K562 (cell line): ENCODE measurements at regions not wholly inside any gene's neighbourhood (a gene's known extent, or its start where the extent isn't known, plus 50 kb on each side); places are given as distances from the start of the nearest gene placed in this dataset.

Experiments used
- ATAC-seq: fragments of 200-7000 bp; cut with Tn5 transposase; 3 replicates; pipeline ENCODE4 v1.9.1; 2020; ENCODE audit warnings: moderate library complexity
- BruUV-seq: library from RNA; stranded (reverse); fragments of 400-500 nt; replicated peaks from 2 replicates; lab custom pipeline; 2021; lab: Mats Ljungman, UMichigan
- CTCF ChIA-PET: fragments of 300-600 bp; formaldehyde crosslinking; extraction: SDS; loops from one replicate; lab custom pipeline; 2021; ENCODE audit warnings: low intra/inter-chr PET ratio; lab: Yijun Ruan, JAX
- POLR2A ChIA-PET: fragments of 300-600, 350-650 bp; sonication (Branson Sonifier 250); formaldehyde crosslinking; extraction: SDS; loops from one replicate; lab custom pipeline; 2021; ENCODE audit warnings: antibody characterized with exemption, inconsistent platforms; lab: Yijun Ruan, JAX
- DNase-seq, 4 experiments: peaks; one replicate each; pipeline versions ENCODE4 v3.0.0 to v3.0.0-alpha.2; 2011 to 2018; ENCODE audit warnings: low spot score in 3 of 4, mixed read lengths in 3 of 4; ENCODE audit errors: extremely low read depth in 1 of 4
- FAIRE-seq: peaks from 2 replicates; lab custom pipeline; 2011; peaks lifted over from hg19 to GRCh38; lab: Jason Lieb, UNC
- H2AFZ ChIP-seq: 2 replicates; pipeline ENCODE4 v1.6.0; 2011; ENCODE audit warnings: low read depth, low read length, control low read depth, inconsistent platforms
- H3K27ac ChIP-seq: fragments of 200-600 bp; 3 replicates; pipeline ENCODE4 v1.8.0; 2011; ENCODE audit warnings: low read depth, mild to moderate bottlenecking, control low read depth, inconsistent platforms, low read length, moderate library complexity, mixed read lengths; ENCODE audit errors: extremely low read depth
- H3K27me3 ChIP-seq, 2 experiments: fragments of 300-600 bp in 1 of 2; 2 replicates in 1 of 2; 3 replicates in 1 of 2; pipeline versions ENCODE4 v1.6.0 to v1.8.0; 2011; ENCODE audit warnings: inconsistent platforms in 2 of 2, low read length in 2 of 2, mild to moderate bottlenecking in 1 of 2, mixed read lengths in 1 of 2, moderate library complexity in 1 of 2; ENCODE audit not compliant: control insufficient read depth in 2 of 2, insufficient read depth in 2 of 2
- H3K36me3 ChIP-seq: fragments of 300-600 bp; 3 replicates; pipeline ENCODE4 v1.8.0; 2011; ENCODE audit warnings: mild to moderate bottlenecking, low read length, inconsistent platforms; ENCODE audit not compliant: control insufficient read depth, insufficient read depth
- H3K4me1 ChIP-seq, 2 experiments: fragments of 200-600 bp in 1 of 2; replicated peaks in 1 of 2; 2 replicates in 1 of 2; 3 replicates in 1 of 2; pipeline versions ENCODE4 v1.5.1 to v1.8.0; 2011; ENCODE audit warnings: inconsistent platforms in 2 of 2, low read length in 2 of 2, mild to moderate bottlenecking in 1 of 2, mixed read lengths in 1 of 2, moderate library complexity in 1 of 2; ENCODE audit not compliant: control insufficient read depth in 2 of 2, insufficient read depth in 2 of 2
- H3K4me2 ChIP-seq: 2 replicates; pipeline ENCODE4 v1.6.1; 2011; ENCODE audit warnings: low read length, control low read depth, inconsistent platforms, mixed read lengths; ENCODE audit not compliant: insufficient read depth
- H3K4me3 ChIP-seq: fragments of 200-600 bp; sonication (generic), shearing (Covaris generic); 2 replicates; pipeline ENCODE4 v1.5.1; 2016; ENCODE audit warnings: control low read depth, inconsistent platforms
- H3K79me2 ChIP-seq: fragments of 200-600 bp; 3 replicates; pipeline ENCODE4 v1.8.0; 2011; ENCODE audit warnings: low read length, inconsistent platforms; ENCODE audit not compliant: control insufficient read depth, insufficient read depth
- H3K9ac ChIP-seq, 2 experiments: 2 replicates each; pipeline versions ENCODE4 v1.6.0 to v1.6.1; 2011; ENCODE audit warnings: low read depth in 2 of 2, low read length in 2 of 2, control low read depth in 1 of 2, inconsistent platforms in 1 of 2, mild to moderate bottlenecking in 1 of 2, mixed read lengths in 1 of 2; ENCODE audit not compliant: insufficient read depth in 1 of 2
- H3K9me1 ChIP-seq: one replicate; pipeline ENCODE4 v1.6.0; 2011; ENCODE audit warnings: inconsistent platforms, mild to moderate bottlenecking, low read length, moderate library complexity; ENCODE audit not compliant: control insufficient read depth, insufficient read depth
- H3K9me3 ChIP-seq: replicated peaks from 2 replicates; pipeline ENCODE4 v1.5.1; 2011; ENCODE audit warnings: low read depth, low read length, inconsistent platforms; ENCODE audit not compliant: control insufficient read depth, insufficient read depth
- H4K20me1 ChIP-seq: replicated peaks from 2 replicates; pipeline ENCODE4 v1.6.1; 2011; ENCODE audit warnings: low read length, inconsistent platforms, mixed read lengths; ENCODE audit not compliant: control insufficient read depth, insufficient read depth
- CREB1 ChIP-seq, 2 experiments: sonication (generic) in 1 of 2; formaldehyde crosslinking in 1 of 2; IDR thresholded peaks; 2 replicates each; pipeline versions ENCODE4 v1.6.1 to v1.8.0; 2012 to 2022; ENCODE audit warnings: inconsistent platforms in 1 of 2, mild to moderate bottlenecking in 1 of 2, missing genetic modification reagents in 1 of 2, moderate library complexity in 1 of 2
- DIDO1 ChIP-seq: fragments of 450-650 bp; IDR thresholded peaks from 2 replicates; pipeline ENCODE4 v1.6.1; 2016; ENCODE audit warnings: low read depth, missing biosample characterization, missing genetic modification characterization
- HNRNPK ChIP-seq: fragments of 200-400 bp; formaldehyde crosslinking; IDR thresholded peaks from one replicate; pipeline ENCODE4 v1.6.1; 2018; ENCODE audit warnings: mild to moderate bottlenecking, low read depth, low read length; ENCODE audit not compliant: poor library complexity, severe bottlenecking
- HOXB6 ChIP-seq: fragments of 250-450 bp; sonication (Bioruptor Pico); IDR thresholded peaks from 2 replicates; pipeline ENCODE4 v1.5.1; 2022; ENCODE audit warnings: mild to moderate bottlenecking, borderline replicate concordance
- JUN ChIP-seq, 2 experiments: sonication (generic) in 1 of 2; formaldehyde crosslinking in 1 of 2; IDR thresholded peaks; 2 replicates each; pipeline versions ENCODE4 v1.6.1 to v1.8.0; 2012 to 2022; ENCODE audit warnings: borderline replicate concordance in 2 of 2, mild to moderate bottlenecking in 2 of 2, improper control_type of control experiment in 1 of 2, low read depth in 1 of 2, low read length in 1 of 2, missing genetic modification reagents in 1 of 2
- NEUROD1 ChIP-seq: fragments of 150-350 bp; IDR thresholded peaks from 2 replicates; pipeline ENCODE4 v1.6.1; 2014; ENCODE audit warnings: borderline replicate concordance, low read length, low read depth; ENCODE audit not compliant: partially characterized antibody
- RCOR1 ChIP-seq, 2 experiments: IDR thresholded peaks; 2 replicates each; pipeline ENCODE4 v1.6.1; 2012; ENCODE audit warnings: low read depth in 2 of 2, low read length in 2 of 2, borderline replicate concordance in 1 of 2, improper control_type of control experiment in 1 of 2
- RFX5 ChIP-seq: IDR thresholded peaks from 2 replicates; pipeline ENCODE4 v1.6.1; 2011; ENCODE audit warnings: low read depth, mild to moderate bottlenecking, improper control_type of control experiment, low read length
- SAFB2 ChIP-seq: fragments of 200-400 bp; formaldehyde crosslinking; IDR thresholded peaks from 2 replicates; pipeline ENCODE4 v1.6.1; 2018; ENCODE audit warnings: borderline replicate concordance, low read length, low read depth, moderate library complexity; ENCODE audit not compliant: severe bottlenecking
- TEAD4 ChIP-seq, 2 experiments: sonication (generic) in 1 of 2; formaldehyde crosslinking in 1 of 2; IDR thresholded peaks; 2 replicates each; pipeline versions ENCODE4 v1.6.1 to v1.8.0; 2012 to 2022; ENCODE audit warnings: borderline replicate concordance in 1 of 2, inconsistent platforms in 1 of 2, low read length in 1 of 2, mild to moderate bottlenecking in 1 of 2, missing genetic modification reagents in 1 of 2
- ZC3H8 ChIP-seq: fragments of 450-650 bp; IDR thresholded peaks from 2 replicates; pipeline ENCODE4 v1.6.1; 2017
- ZNF444 ChIP-seq: fragments of 250-450 bp; sonication (Bioruptor Pico); IDR thresholded peaks from 2 replicates; pipeline ENCODE4 v1.4.0; 2020; ENCODE audit warnings: mild to moderate bottlenecking, moderate library complexity
- WGBS: fragments of 100-300 bp; shearing (Covaris generic); methylation state at CpG from one replicate; pipeline ENCODE4 v1.1.6; 2016; ENCODE audit warnings: low coverage, mixed read lengths; ENCODE audit not compliant: insufficient coverage; ENCODE audit errors: missing lambda C conversion rate; 5-methylcytosine and 5-hydroxymethylcytosine counted together
- in situ Hi-C: fragments of 300-500 bp; cut with MboI; formaldehyde crosslinking; loops from 4 replicates; pipeline ENCODE4 v1.15.0; 2018; ENCODE audit warnings: inconsistent platforms, mixed read lengths
- intact Hi-C: fragments of 100-400 bp; cut with micrococcal nuclease; formaldehyde crosslinking; loops from 2 replicates; pipeline ENCODE4 v1.14.2; 2022
- TF ChIP-seq, protein P1 (sequence below): fragments of 250-450 bp; sonication (Bioruptor Pico); IDR thresholded peaks from 2 replicates; pipeline ENCODE4 v1.8.0; 2021; ENCODE audit warnings: mild to moderate bottlenecking, moderate library complexity
- TF ChIP-seq, protein P2 (sequence below): fragments of 250-450 bp; sonication (Bioruptor Pico); IDR thresholded peaks from 2 replicates; pipeline ENCODE4 v1.8.0; 2021; ENCODE audit warnings: borderline replicate concordance, mild to moderate bottlenecking, moderate library complexity; ENCODE audit not compliant: poor library complexity, severe bottlenecking

DNA sequence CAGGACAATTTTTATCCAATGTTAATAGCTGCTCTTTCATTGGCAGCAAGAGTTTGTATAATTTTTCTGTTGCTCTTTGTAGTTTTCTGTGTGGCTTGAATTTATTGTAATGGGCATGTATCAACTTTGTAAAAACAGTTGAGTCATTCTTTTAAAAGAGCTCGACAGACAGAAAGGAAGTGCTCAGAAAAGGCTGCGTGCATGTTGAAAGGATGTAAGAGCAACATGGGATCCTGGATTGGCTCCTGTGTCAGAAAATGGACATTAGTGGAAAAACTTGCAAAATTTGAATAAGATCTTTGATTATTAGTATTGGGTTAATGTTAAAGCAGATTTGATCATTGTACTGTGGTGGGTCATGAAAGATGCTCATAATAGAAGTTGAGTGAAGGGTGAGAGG, 93.3 kb upstream of the CDC42EP3 start:
- no peak overlapping the region for H2AFZ ChIP-seq

DNA sequence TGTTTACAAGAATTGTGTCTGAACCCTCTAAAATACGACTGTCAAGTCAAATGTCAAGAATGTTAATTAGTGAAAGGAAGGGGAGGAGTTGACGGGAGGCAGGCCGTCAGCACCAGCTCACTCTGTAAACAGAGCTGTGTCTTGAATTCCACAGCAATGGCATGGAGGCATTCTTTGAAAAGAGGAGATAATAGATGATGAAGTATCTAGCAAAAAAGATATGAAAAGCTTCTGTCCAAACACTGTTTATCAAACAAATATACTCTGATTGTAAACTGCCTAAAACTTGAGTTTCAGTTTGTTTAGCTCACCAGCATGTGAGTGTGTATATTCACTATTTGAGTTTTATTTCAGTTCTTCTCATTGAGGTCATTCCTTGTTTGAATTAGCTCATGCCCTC, 94.7 kb upstream of the CDC42EP3 start:
- H3K27ac ChIP-seq: no peak overlapping the region
- H3K79me2 ChIP-seq: no peaks in the 10 kb centered on the region
- no peaks in the 10 kb centered on the region for H3K4me1 ChIP-seq
- no peak overlapping the region for H3K9ac ChIP-seq
- POLR2A ChIA-PET: no interaction called here
- DNase-seq (no peak), ATAC-seq (no peak), FAIRE-seq (peak; percentile 15)
- in situ Hi-C loops (no loop called here), intact Hi-C loops (no loop called here)
- H3K9me1 ChIP-seq: no peaks in the 10 kb centered on the region
- no peaks in the 10 kb centered on the region for H3K9me3 ChIP-seq
- 0 out of 2 replicates have a peak overlapping the region, but pooled peaks have one; percentile 32 for H2AFZ ChIP-seq
- H3K27me3 ChIP-seq: no peaks in the 10 kb centered on the region
- H3K4me2 ChIP-seq: no peak overlapping the region
- CTCF ChIA-PET: no interaction called here
- no peaks in the 10 kb centered on the region for H3K36me3 ChIP-seq
- 8% methylated on average over 3 of the region's 3 CpGs for WGBS
- H3K4me3 ChIP-seq: no peak overlapping the region
- BruUV-seq: no TSS peak
- no peaks in the 10 kb centered on the region for H4K20me1 ChIP-seq
- TF ChIP-seq CREB1 (IDR thresholded peaks at IDR 0.05) (no peak), CREB1 (CRISPR knock-in tag; IDR thresholded peaks at IDR 0.05) (no peak), JUN (IDR thresholded peaks at IDR 0.05; ENCODE audit: borderline replicate concordance, low read depth, low read length) (no peak), JUN (CRISPR knock-in tag; IDR thresholded peaks at IDR 0.05; ENCODE audit: borderline replicate concordance) (no peak), HNRNPK (no peak), SAFB2 (no peak), NEUROD1 (no peak), TEAD4 (IDR thresholded peaks at IDR 0.05; ENCODE audit: low read length) (no peak), TEAD4 (CRISPR knock-in tag; IDR thresholded peaks at IDR 0.05; ENCODE audit: borderline replicate concordance) (no peak), RCOR1 (IDR thresholded peaks at IDR 0.05; ENCODE audit: borderline replicate concordance in 1 of 2, low read depth in 2 of 2, low read length in 2 of 2) (no peak), ZNF444 (CRISPR knock-in tag) (no peak), ZC3H8 (no peak), HOXB6 (CRISPR knock-in tag) (no peak), RFX5 (no peak), DIDO1 (no peak)
- TF ChIP-seq, protein P1, sequence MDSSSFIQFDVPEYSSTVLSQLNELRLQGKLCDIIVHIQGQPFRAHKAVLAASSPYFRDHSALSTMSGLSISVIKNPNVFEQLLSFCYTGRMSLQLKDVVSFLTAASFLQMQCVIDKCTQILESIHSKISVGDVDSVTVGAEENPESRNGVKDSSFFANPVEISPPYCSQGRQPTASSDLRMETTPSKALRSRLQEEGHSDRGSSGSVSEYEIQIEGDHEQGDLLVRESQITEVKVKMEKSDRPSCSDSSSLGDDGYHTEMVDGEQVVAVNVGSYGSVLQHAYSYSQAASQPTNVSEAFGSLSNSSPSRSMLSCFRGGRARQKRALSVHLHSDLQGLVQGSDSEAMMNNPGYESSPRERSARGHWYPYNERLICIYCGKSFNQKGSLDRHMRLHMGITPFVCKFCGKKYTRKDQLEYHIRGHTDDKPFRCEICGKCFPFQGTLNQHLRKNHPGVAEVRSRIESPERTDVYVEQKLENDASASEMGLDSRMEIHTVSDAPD (CRISPR knock-in tag): no peak

More for the DNA sequence above, 93.3 kb upstream of the CDC42EP3 start:
- no peak for ATAC-seq
- TF ChIP-seq, protein P2, sequence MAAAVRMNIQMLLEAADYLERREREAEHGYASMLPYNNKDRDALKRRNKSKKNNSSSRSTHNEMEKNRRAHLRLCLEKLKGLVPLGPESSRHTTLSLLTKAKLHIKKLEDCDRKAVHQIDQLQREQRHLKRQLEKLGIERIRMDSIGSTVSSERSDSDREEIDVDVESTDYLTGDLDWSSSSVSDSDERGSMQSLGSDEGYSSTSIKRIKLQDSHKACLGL (CRISPR knock-in tag): no peak
- no peak for FAIRE-seq
- Histone ChIP-seq H3K9me3 (no peaks in the 10 kb centered on the region), H3K79me2 (no peaks in the 10 kb centered on the region), H3K4me2 (no peak overlapping the region), H3K36me3 (no peaks in the 10 kb centered on the region), H4K20me1 (no peaks in the 10 kb centered on the region), H3K4me1 (no peaks in the 10 kb centered on the region), H3K27ac (no peak overlapping the region), H3K9ac (no peak overlapping the region), H3K27me3 (no peaks in the 10 kb centered on the region), H3K9me1 (no peaks in the 10 kb centered on the region), H3K4me3 (no peak overlapping the region)
- intact Hi-C loops (no loop called here), in situ Hi-C loops (no loop called here)
- BruUV-seq: no TSS peak
- no CpG with 5 or more reads among the region's 2 CpGs for WGBS
- ChIA-PET POLR2A (no interaction called here), CTCF (no interaction called here)
- no peak for DNase-seq
